Body of pancreas (tissue), 4 donors: ENCODE measurements at regions not wholly inside any gene's neighbourhood (a gene's known extent, or its start where the extent isn't known, plus 50 kb on each side); places are given as distances from the start of the nearest gene placed in this dataset.

ENCODE experiments used
- ATAC-seq: fragments of 150-250 bp; one replicate; pipeline ENCODE4 v1.9.1; 2016
- DNase-seq, 4 donors: peaks; one replicate each; pipeline ENCODE4 v3.0.0-alpha.2; 2019
- H3K27ac ChIP-seq, 4 donors: fragments of 200-600 bp; sonication (generic); 1 replicate in 3 of 4; 2 replicates in 1 of 4; pipeline versions ENCODE4 v1.5.1 to v1.6.1; 2016 to 2019; ENCODE audit warnings: mild to moderate bottlenecking in 1 of 4, mixed read lengths in 1 of 4, moderate library complexity in 1 of 4
- H3K27me3 ChIP-seq, 2 donors: fragments of 200-600 bp; sonication (generic); one replicate each; pipeline ENCODE4 v1.6.0; 2016; ENCODE audit warnings: mild to moderate bottlenecking in 1 of 2
- H3K36me3 ChIP-seq, 2 donors: fragments of 200-600 bp; sonication (generic); replicated peaks in 1 of 2; 2 replicates each; pipeline ENCODE4 v1.5.1; 2016; ENCODE audit warnings: low read depth in 2 of 2; ENCODE audit not compliant: insufficient read depth in 1 of 2
- H3K4me1 ChIP-seq: fragments of 200-600 bp; sonication (generic); one replicate; pipeline ENCODE4 v1.6.0; 2016
- H3K4me3 ChIP-seq, 2 donors: fragments of 200-600 bp; sonication (generic); 1 replicate in 1 of 2; 2 replicates in 1 of 2; pipeline ENCODE4 v1.5.1; 2016 to 2019
- H3K9me3 ChIP-seq, 3 donors: fragments of 200-600 bp; sonication (generic); 1 replicate in 2 of 3; 2 replicates in 1 of 3; pipeline ENCODE4 v1.5.1; 2016
- POLR2A ChIP-seq, 3 donors: fragments of 450-650 bp; IDR thresholded peaks; one replicate each; pipeline ENCODE4 v1.6.1; 2016; ENCODE audit warnings: antibody characterized with exemption in 3 of 3, mild to moderate bottlenecking in 2 of 3
- WGBS, 2 donors: methylation state at CpG; one replicate each; pipeline ENCODE4 v1.1.5; 2017; 5-methylcytosine and 5-hydroxymethylcytosine counted together
- intact Hi-C: fragments of 100-400 bp; cut with DNase I; formaldehyde crosslinking; loops from one replicate; pipeline ENCODE4 v1.15.1; 2023
- TF ChIP-seq, protein P1 (sequence below), 7 experiments: fragments of 450-650 bp in 4 of 7; fragments of 200-600 bp in 3 of 7; sonication (generic) in 3 of 7; IDR thresholded peaks; one replicate each; pipeline ENCODE4 v1.5.1; 2016 to 2019; ENCODE audit warnings: antibody characterized with exemption in 7 of 7

DNA sequence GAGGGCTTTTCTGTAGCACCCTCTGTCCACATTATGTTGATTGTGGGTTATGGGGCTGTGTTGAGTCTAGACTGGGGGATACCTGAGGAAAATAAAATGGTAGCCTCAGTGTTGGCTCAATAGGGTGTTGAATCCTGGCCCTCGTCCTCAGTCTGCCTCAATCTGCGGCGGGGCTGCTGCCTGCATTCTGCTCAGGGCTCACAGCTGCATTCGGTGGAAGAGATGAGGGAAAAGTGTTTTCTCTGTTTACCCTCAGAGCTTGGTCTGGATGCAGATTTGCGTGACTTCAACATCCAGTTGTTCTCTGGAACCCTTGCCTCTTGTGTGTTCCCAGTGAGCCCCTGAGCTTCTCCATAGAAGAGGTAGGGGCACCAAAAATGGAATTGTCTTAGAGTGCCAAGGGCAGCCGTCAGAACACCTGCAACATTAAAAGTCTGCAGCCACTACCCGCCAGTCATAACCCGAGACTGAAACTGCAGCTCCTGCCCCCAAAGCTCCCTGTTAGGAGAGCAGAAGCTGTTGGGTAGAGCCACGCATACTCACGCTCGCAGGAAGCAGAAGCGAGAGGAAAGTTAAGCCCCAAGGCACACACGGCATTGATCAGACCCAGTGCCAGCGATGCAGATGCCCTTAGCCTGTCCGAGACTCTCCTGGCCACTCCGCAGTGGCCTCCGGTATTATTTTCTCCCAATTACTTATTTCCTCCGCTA is 215.3 kb upstream of the C1orf174 start:
- no peak overlapping the region for H3K4me3 ChIP-seq
- H3K4me1 ChIP-seq = no peaks in the 10 kb centered on the region
- DNase-seq (no peak), ATAC-seq (no peak)
- WGBS, 2 donors = 63 to 70% methylated on average over 15 to 18 of the region's 18 CpGs
- no peak overlapping the region for H3K27ac ChIP-seq
- intact Hi-C loops = no loop called here
- peaks cover 0 to 5% (median 0%) of the 10 kb centered on the region in 3 donors for H3K9me3 ChIP-seq
- no peaks in the 10 kb centered on the region for H3K36me3 ChIP-seq
- TF ChIP-seq, protein P1, sequence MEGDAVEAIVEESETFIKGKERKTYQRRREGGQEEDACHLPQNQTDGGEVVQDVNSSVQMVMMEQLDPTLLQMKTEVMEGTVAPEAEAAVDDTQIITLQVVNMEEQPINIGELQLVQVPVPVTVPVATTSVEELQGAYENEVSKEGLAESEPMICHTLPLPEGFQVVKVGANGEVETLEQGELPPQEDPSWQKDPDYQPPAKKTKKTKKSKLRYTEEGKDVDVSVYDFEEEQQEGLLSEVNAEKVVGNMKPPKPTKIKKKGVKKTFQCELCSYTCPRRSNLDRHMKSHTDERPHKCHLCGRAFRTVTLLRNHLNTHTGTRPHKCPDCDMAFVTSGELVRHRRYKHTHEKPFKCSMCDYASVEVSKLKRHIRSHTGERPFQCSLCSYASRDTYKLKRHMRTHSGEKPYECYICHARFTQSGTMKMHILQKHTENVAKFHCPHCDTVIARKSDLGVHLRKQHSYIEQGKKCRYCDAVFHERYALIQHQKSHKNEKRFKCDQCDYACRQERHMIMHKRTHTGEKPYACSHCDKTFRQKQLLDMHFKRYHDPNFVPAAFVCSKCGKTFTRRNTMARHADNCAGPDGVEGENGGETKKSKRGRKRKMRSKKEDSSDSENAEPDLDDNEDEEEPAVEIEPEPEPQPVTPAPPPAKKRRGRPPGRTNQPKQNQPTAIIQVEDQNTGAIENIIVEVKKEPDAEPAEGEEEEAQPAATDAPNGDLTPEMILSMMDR (IDR thresholded peaks at IDR 0.05) = no peak
- no peak for TF ChIP-seq POLR2A (IDR thresholded peaks at IDR 0.05)
- H3K27me3 ChIP-seq = no peaks in the 10 kb centered on the region

DNA sequence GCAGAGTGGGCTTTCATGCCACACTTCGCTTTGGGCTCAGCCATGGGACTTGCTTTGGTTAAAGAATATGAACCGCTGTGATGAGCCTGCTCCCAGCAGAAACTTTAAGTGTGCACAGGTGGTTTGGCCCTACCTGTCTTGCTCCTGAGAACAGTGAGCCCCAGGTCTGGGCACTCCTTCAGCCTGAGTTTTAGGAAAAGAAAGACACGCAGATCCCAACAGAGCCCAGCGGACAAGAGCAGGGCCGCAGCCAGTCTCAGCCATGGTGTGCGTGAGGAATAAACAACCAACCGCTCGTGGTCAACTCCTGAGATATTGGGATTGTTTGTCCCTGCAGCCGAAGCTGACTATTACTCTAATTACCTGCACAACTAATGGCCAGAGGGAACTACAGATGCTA is 217.1 kb upstream of the C1orf174 start:
- no peak for DNase-seq

DNA sequence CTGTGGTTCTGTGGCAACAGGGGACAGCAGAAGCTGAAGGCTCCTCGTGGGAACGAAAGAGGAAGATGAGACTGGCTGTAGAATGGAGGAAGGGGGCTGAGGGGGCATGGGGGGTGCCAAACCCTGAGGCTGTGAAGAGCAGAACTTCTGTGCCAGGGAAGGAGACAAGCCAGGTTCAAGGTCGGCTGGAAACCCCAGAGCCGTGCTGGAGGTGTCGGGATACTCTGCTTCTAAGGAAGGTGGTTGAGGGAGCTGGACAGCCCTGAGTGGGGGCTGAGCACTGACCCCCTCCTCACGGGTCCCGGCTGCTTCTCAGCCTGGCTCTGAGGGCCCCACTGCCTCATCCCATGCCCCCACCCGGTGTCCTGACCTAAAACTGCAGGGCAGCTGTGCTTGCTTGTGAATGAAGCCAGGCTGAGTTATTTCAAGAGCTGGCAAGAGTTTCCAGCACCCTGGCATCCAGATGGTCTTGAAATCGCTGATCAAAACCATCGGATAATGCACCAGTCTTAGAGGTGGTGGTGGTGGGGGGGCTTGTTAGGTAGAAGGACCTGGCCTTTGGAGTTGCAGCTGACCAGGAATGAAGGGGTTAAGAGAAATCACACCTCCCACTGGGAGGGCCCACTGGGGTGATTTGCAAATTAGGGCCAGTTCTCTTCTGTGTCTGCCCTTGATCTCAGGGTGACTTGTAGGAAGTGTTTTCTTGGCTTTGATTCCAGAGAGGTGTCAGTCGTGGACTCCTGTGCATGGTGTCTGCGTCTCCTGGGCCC is 218.9 kb upstream of the C1orf174 start:
- Histone ChIP-seq H3K9me3 (peaks cover 0 to 5% (median 0%) of the 10 kb centered on the region in 3 donors), H3K36me3 (no peaks in the 10 kb centered on the region), H3K4me1 (no peaks in the 10 kb centered on the region), H3K27me3 (no peaks in the 10 kb centered on the region), H3K4me3 (no peak overlapping the region), H3K27ac (no peak overlapping the region)
- intact Hi-C loops = no loop called here
- ATAC-seq (no peak), DNase-seq (no peak)
- TF ChIP-seq POLR2A (IDR thresholded peaks at IDR 0.05) = no peak
- TF ChIP-seq, protein P1 (IDR thresholded peaks at IDR 0.05) = no peak
- WGBS, 2 donors = 46 to 48% methylated on average over 10 to 12 of the region's 12 CpGs

More for the DNA sequence above, 217.1 kb upstream of the C1orf174 start:
- H3K27me3 ChIP-seq = no peaks in the 10 kb centered on the region
- no peak overlapping the region for H3K27ac ChIP-seq
- ATAC-seq = no peak
- TF ChIP-seq, protein P1 (IDR thresholded peaks at IDR 0.05) = no peak
- TF ChIP-seq POLR2A (IDR thresholded peaks at IDR 0.05) = no peak
- H3K36me3 ChIP-seq = no peaks in the 10 kb centered on the region
- WGBS, 2 donors = 83 to 85% methylated on average over 9 of the region's 9 CpGs
- H3K4me3 ChIP-seq = no peak overlapping the region
- no peaks in the 10 kb centered on the region for H3K4me1 ChIP-seq
- peaks cover 0 to 5% (median 0%) of the 10 kb centered on the region in 3 donors for H3K9me3 ChIP-seq
- intact Hi-C loops = no loop called here

DNA sequence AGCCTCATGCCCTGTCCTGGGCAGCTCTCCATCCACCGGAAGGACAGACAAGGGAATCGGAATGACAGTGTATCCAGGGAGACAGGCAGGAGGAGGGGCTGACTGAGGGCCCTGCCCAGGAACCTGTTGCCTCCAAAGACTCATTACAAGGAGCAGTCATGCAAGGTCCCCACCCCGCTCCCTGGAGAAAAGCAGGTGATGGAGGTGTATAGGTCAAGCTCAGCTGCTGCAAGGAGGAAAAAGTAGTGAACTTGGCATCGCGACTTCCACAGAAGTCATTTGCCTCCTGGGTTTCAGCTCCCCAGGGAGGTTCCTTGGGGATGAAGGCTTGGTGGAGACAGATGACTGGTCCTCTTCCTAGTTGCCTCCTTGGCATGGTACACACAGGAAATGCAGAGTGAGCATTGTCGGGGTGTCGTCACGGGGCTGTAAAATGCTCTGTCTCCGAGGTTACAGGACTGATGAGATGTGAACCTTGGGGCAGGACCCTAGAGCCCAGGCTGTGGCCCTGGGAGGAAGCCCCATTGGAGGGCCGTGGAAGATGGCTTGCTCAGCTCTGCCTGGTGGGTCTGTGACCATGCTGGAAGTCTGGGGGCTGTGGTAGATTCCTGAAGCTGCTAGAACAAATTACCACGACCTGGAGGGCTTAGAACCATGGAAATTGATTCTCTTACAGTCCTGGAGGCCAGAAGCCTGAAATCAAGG is 219.6 kb upstream of the C1orf174 start:
- Histone ChIP-seq H3K4me3 (no peak overlapping the region), H3K27me3 (no peaks in the 10 kb centered on the region), H3K4me1 (no peaks in the 10 kb centered on the region), H3K27ac (no peak overlapping the region), H3K36me3 (no peaks in the 10 kb centered on the region), H3K9me3 (peaks cover 0 to 2% (median 0%) of the 10 kb centered on the region in 3 donors)
- intact Hi-C loops = no loop called here
- 51 to 69% methylated on average over 3 to 11 of the region's 11 CpGs for WGBS, 2 donors
- TF ChIP-seq POLR2A (IDR thresholded peaks at IDR 0.05) = no peak
- TF ChIP-seq, protein P1 (IDR thresholded peaks at IDR 0.05) = no peak
- ATAC-seq (no peak), DNase-seq (no peak)
